SK-N-SH (cell line): ENCODE measurements at regions not wholly inside any gene's neighbourhood (a gene's known extent, or its start where the extent isn't known, plus 50 kb on each side); places are given as distances from the start of the nearest gene placed in this dataset.

Source experiments
- CTCF ChIA-PET: fragments of 300-600, 350-600 bp; formaldehyde crosslinking; extraction: SDS; loops from one replicate; lab custom pipeline; 2021; lab: Yijun Ruan, JAX
- POLR2A ChIA-PET: fragments of 350-600 bp; sonication (Branson Sonifier 250); formaldehyde crosslinking; extraction: SDS; loops from one replicate; lab custom pipeline; 2020; ENCODE audit warnings: antibody characterized with exemption, inconsistent platforms; lab: Yijun Ruan, JAX
- DNase-seq: peaks from one replicate; pipeline ENCODE4 v3.0.0; 2012
- H2AFZ ChIP-seq: fragments of 200-600 bp; sonication (generic); 2 replicates; pipeline ENCODE4 v1.8.1; 2016; ENCODE audit warnings: antibody characterized with exemption, mild to moderate bottlenecking, low read depth
- H3F3A ChIP-seq: fragments of 200-600 bp; sonication (generic); replicated peaks from 2 replicates; pipeline ENCODE3; 2016; ENCODE audit warnings: antibody characterized with exemption, mild to moderate bottlenecking; ENCODE audit not compliant: insufficient read depth
- H3K27ac ChIP-seq, 2 experiments: fragments of 200-500 bp in 1 of 2; fragments of 200-600 bp in 1 of 2; sonication (Bioruptor generic) in 1 of 2; sonication (generic), shearing (Covaris generic) in 1 of 2; 2 replicates each; pipeline versions ENCODE4 v1.5.1 to v1.6.1; 2014 to 2016; ENCODE audit warnings: low read depth in 2 of 2, inconsistent platforms in 1 of 2, low read length in 1 of 2, mild to moderate bottlenecking in 1 of 2, mixed read lengths in 1 of 2
- H3K27me3 ChIP-seq: fragments of 200-600 bp; sonication (generic), shearing (Covaris generic); 2 replicates; pipeline ENCODE4 v1.6.1; 2016; ENCODE audit warnings: mixed run types; ENCODE audit not compliant: insufficient read depth
- H3K36me3 ChIP-seq, 2 experiments: fragments of 200-500 bp in 1 of 2; fragments of 200-600 bp in 1 of 2; sonication (Bioruptor generic) in 1 of 2; sonication (generic) in 1 of 2; replicated peaks in 1 of 2; 2 replicates each; pipeline versions ENCODE3 to v1.5.1; 2014 to 2016; ENCODE audit warnings: low read length in 1 of 2, mild to moderate bottlenecking in 1 of 2; ENCODE audit not compliant: insufficient read depth in 2 of 2, control insufficient read depth in 1 of 2
- H3K4me1 ChIP-seq, 2 experiments: fragments of 200-500 bp in 1 of 2; fragments of 200-600 bp in 1 of 2; sonication (Bioruptor generic) in 1 of 2; sonication (generic), shearing (Covaris generic) in 1 of 2; 2 replicates each; pipeline versions ENCODE4 v1.5.1 to v1.6.1; 2014 to 2016; ENCODE audit warnings: low read depth in 1 of 2, low read length in 1 of 2, mixed run types in 1 of 2; ENCODE audit not compliant: insufficient read depth in 2 of 2, control insufficient read depth in 1 of 2
- H3K4me2 ChIP-seq: fragments of 200-600 bp; sonication (generic), shearing (Covaris generic); 2 replicates; pipeline ENCODE4 v1.6.1; 2017; ENCODE audit warnings: mixed run types
- H3K4me3 ChIP-seq, 2 experiments: fragments of 200-500 bp in 1 of 2; fragments of 200-600 bp in 1 of 2; sonication (Bioruptor generic) in 1 of 2; sonication (generic), shearing (Covaris generic) in 1 of 2; 2 replicates each; pipeline versions ENCODE4 v1.5.1 to v1.8.1; 2014 to 2016; ENCODE audit warnings: low read depth in 2 of 2, inconsistent platforms in 1 of 2, low read length in 1 of 2, mild to moderate bottlenecking in 1 of 2, mixed read lengths in 1 of 2, moderate library complexity in 1 of 2
- H3K79me2 ChIP-seq: fragments of 200-600 bp; sonication (generic); 2 replicates; pipeline ENCODE4 v1.8.1; 2017; ENCODE audit warnings: mild to moderate bottlenecking; ENCODE audit not compliant: insufficient read depth
- H3K9ac ChIP-seq: fragments of 200-600 bp; sonication (generic); 2 replicates; pipeline ENCODE4 v1.6.1; 2017; ENCODE audit warnings: mixed run types
- H3K9me2 ChIP-seq: fragments of 200-600 bp; sonication (generic); 2 replicates; pipeline ENCODE4 v1.6.1; 2017; ENCODE audit warnings: mixed run types
- H3K9me3 ChIP-seq: fragments of 200-600 bp; sonication (generic); 2 replicates; pipeline ENCODE4 v1.6.1; 2017; ENCODE audit warnings: mixed run types, mild to moderate bottlenecking, moderate library complexity
- H4K20me1 ChIP-seq: fragments of 200-600 bp; sonication (generic); 2 replicates; pipeline ENCODE4 v1.6.1; 2017; ENCODE audit warnings: mild to moderate bottlenecking, mixed run types; ENCODE audit not compliant: insufficient read depth
- EP300 ChIP-seq, 2 experiments: IDR thresholded peaks; 2 replicates each; pipeline versions ENCODE4 v1.4.0 to v1.6.1; 2012; ENCODE audit warnings: borderline replicate concordance in 1 of 2, low read depth in 1 of 2, low read length in 1 of 2
- FOSL2 ChIP-seq: IDR thresholded peaks from 2 replicates; pipeline ENCODE4 v1.4.0; 2012; ENCODE audit warnings: low read depth, mild to moderate bottlenecking, moderate library complexity, borderline replicate concordance
- GABPA ChIP-seq: IDR thresholded peaks from 2 replicates; pipeline ENCODE4 v1.4.0; 2012; ENCODE audit warnings: low read depth, mild to moderate bottlenecking
- MEF2A ChIP-seq: IDR thresholded peaks from 2 replicates; pipeline ENCODE4 v1.4.0; 2012; ENCODE audit warnings: low read depth, borderline replicate concordance
- MXI1 ChIP-seq: IDR thresholded peaks from 2 replicates; pipeline ENCODE4 v1.6.1; 2012; ENCODE audit warnings: mild to moderate bottlenecking, low read depth, low read length, improper control_type of control experiment
- RFX5 ChIP-seq: IDR thresholded peaks from 2 replicates; pipeline ENCODE4 v1.6.1; 2012; ENCODE audit warnings: mild to moderate bottlenecking, improper control_type of control experiment, low read length
- RXRA ChIP-seq: IDR thresholded peaks from 2 replicates; pipeline ENCODE4 v1.4.0; 2012; ENCODE audit warnings: low read depth, mild to moderate bottlenecking, borderline replicate concordance
- SIN3A ChIP-seq: IDR thresholded peaks from 2 replicates; pipeline ENCODE4 v1.6.1; 2012; ENCODE audit warnings: low read depth, mild to moderate bottlenecking, low read length, moderate library complexity, borderline replicate concordance
- SMC3 ChIP-seq: IDR thresholded peaks from 2 replicates; pipeline ENCODE4 v1.6.1; 2012; ENCODE audit warnings: low read depth, low read length, improper control_type of control experiment
- TAF1 ChIP-seq: IDR thresholded peaks from 2 replicates; pipeline ENCODE4 v1.6.1; 2012; ENCODE audit warnings: low read depth, mild to moderate bottlenecking, low read length, moderate library complexity, borderline replicate concordance
- WGBS: methylation state at CpG from one replicate; pipeline ENCODE4 v1.1.6; 2017; ENCODE audit warnings: low lambda C conversion rate; 5-methylcytosine and 5-hydroxymethylcytosine counted together
- TF ChIP-seq, protein P1 (sequence below): IDR thresholded peaks from 2 replicates; pipeline ENCODE4; 2012
- TF ChIP-seq, protein P2 (sequence below): fragments of 150-350 bp; IDR thresholded peaks from 2 replicates; pipeline ENCODE4 v1.6.1; 2017; ENCODE audit warnings: antibody characterized with exemption, low read length, low read depth, borderline replicate concordance
- TF ChIP-seq, protein P3 (sequence below): IDR thresholded peaks from 2 replicates; pipeline ENCODE4 v1.4.0; 2012; ENCODE audit warnings: low read depth
- TF ChIP-seq, protein P4 (sequence below): IDR thresholded peaks from 2 replicates; pipeline ENCODE4 v1.6.1; 2012; ENCODE audit warnings: mild to moderate bottlenecking, low read depth, low read length, moderate library complexity
- TF ChIP-seq, protein P5 (sequence below): IDR thresholded peaks from 2 replicates; pipeline ENCODE4 v1.4.0; 2012; ENCODE audit warnings: low read depth, borderline replicate concordance
- TF ChIP-seq, protein P6 (sequence below): IDR thresholded peaks from 2 replicates; pipeline ENCODE4 v1.4.0; 2012; ENCODE audit warnings: low read depth, borderline replicate concordance

DNA sequence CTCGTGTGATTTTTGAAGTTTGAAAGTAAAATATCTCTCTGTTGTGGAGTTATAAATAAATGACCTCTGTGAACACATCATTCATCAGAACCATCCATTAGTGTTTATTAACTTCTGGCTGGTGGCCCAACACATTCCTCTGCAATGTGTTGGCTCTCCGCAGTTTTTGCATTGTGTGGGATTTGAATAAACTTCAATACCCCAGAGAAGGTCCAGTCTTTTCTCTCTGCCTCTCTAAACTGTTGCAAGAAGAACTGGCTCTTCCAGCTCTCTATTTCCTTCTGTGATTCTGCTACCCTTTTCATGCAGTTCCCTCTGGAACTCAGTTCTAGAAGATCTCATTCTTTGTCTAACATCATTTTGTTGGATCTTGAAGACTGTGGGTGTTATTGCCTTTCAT is 125.0 kb upstream of the ARHGAP42 start (continued):
- TF ChIP-seq, protein P1, sequence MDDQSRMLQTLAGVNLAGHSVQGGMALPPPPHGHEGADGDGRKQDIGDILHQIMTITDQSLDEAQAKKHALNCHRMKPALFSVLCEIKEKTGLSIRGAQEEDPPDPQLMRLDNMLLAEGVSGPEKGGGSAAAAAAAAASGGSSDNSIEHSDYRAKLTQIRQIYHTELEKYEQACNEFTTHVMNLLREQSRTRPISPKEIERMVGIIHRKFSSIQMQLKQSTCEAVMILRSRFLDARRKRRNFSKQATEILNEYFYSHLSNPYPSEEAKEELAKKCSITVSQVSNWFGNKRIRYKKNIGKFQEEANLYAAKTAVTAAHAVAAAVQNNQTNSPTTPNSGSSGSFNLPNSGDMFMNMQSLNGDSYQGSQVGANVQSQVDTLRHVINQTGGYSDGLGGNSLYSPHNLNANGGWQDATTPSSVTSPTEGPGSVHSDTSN: peak; percentile 62
- TF ChIP-seq SMC3 (no peak), RXRA (no peak), MEF2A (no peak), MXI1 (no peak)
- TF ChIP-seq, protein P2, sequence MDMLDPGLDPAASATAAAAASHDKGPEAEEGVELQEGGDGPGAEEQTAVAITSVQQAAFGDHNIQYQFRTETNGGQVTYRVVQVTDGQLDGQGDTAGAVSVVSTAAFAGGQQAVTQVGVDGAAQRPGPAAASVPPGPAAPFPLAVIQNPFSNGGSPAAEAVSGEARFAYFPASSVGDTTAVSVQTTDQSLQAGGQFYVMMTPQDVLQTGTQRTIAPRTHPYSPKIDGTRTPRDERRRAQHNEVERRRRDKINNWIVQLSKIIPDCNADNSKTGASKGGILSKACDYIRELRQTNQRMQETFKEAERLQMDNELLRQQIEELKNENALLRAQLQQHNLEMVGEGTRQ: no peak

DNA sequence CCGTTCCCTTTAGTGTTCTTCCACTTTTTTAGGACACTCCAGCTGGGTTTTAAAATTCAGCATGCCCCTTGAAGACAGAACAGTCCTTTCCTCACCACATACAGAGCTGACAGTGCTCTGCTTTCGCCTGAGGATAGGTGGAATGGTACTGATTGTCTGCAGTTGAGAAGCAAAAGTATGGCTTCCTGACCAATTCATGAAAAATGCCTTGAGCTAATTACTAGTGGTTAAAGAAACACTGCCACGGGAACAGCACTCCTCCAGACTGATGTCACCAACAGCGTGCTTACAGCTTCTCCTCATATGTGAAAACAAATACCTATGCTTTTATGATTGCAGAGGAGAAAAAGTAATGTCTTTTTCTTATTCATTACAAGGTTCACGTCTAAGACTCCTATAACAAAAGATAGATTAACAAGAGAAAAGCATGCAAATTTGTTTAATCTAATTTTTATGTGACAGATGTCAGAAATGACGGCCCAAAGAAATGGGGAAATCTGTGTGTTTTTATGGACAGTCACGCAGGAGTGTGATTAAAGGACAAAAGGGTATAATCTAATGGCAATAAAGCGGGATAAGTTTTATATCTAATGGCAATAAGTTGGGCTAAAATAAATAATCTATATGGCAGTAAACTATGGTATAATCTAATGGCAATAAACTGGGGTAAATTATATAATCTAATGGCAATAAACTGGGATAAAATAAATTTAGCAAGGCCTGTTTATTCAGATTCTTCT is 123.4 kb upstream of the ARHGAP42 start:
- Histone ChIP-seq H3K9me2 (no peaks in the 10 kb centered on the region), H3K4me1 (peaks cover 0 to 13% of the 10 kb centered on the region in 2 experiments; a peak in 2 of 4 replicates), H4K20me1 (no peaks in the 10 kb centered on the region), H3F3A (no peaks in the 10 kb centered on the region), H3K27me3 (peaks cover 3% of the 10 kb centered on the region; the same call in 1 of the 2 replicates), H3K4me3 (no peak overlapping the region), H3K36me3 (no peaks in the 10 kb centered on the region), H3K4me2 (no peak overlapping the region), H3K9me3 (no peaks in the 10 kb centered on the region), H3K27ac (no peak overlapping the region), H2AFZ (no peak overlapping the region), H3K9ac (no peak overlapping the region), H3K79me2 (no peaks in the 10 kb centered on the region)
- CTCF ChIA-PET: interaction anchor here (0.7 kb wide), 1 partner anchor 15 kb away, joined by 3 read pairs; no protein-coding TSS in a partner anchor
- POLR2A ChIA-PET: no interaction called here
- DNase-seq: no peak
- WGBS: 14% methylated on average over 8 of the region's 8 CpGs
- TF ChIP-seq, protein P3, sequence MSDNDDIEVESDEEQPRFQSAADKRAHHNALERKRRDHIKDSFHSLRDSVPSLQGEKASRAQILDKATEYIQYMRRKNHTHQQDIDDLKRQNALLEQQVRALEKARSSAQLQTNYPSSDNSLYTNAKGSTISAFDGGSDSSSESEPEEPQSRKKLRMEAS: no peak
- TF ChIP-seq SIN3A (no peak), MXI1 (no peak), RFX5 (no peak), SMC3 (no peak), FOSL2 (no peak), TAF1 (no peak), GABPA (no peak)

DNA sequence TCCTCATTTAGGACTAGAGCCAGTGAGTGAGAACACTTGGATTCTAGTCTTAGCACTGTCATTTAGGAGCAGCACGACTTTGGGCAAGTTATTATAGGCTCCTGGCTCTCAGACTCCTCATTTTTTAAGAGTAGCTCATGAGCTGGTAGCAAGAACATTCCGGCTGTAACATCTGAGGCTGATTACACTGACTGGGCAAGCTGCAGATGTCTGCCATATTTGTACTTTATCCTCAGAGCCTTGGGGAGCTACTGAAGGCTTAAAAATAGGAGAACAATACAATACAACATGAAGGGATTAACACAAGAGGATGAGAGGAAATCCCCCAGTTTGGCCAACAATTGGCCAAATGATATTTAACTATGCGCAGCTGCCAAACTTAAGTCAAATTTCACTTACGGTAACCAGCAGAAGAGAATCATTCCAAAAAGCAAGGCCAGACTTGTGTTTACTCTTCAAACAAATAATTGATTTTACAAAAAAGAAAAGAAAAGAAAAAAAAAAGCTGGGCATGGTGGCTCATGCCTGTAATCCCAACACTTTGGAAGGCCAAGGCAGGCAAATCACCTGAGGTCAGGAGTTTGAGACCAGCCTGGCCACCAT is 113.1 kb upstream of the ARHGAP42 start:
- no peaks in the 10 kb centered on the region for H3K36me3 ChIP-seq
- 34% methylated on average over 4 of the region's 4 CpGs for WGBS
- DNase-seq: no peak
- no peaks in the 10 kb centered on the region for H4K20me1 ChIP-seq
- no peak overlapping the region for H3K4me3 ChIP-seq
- no peaks in the 10 kb centered on the region for H3K4me1 ChIP-seq
- H3K9me3 ChIP-seq: no peaks in the 10 kb centered on the region
- H3K4me2 ChIP-seq: no peak overlapping the region
- no peaks in the 10 kb centered on the region for H3F3A ChIP-seq
- ChIA-PET POLR2A (no interaction called here), CTCF (no interaction called here)
- no peak overlapping the region for H2AFZ ChIP-seq
- H3K27ac ChIP-seq: no peak overlapping the region
- H3K79me2 ChIP-seq: no peaks in the 10 kb centered on the region
- H3K27me3 ChIP-seq: peaks cover 12% of the 10 kb centered on the region; the same call in 1 of the 2 replicates
- H3K9me2 ChIP-seq: no peaks in the 10 kb centered on the region
- no peak overlapping the region for H3K9ac ChIP-seq
- TF ChIP-seq, protein P4, sequence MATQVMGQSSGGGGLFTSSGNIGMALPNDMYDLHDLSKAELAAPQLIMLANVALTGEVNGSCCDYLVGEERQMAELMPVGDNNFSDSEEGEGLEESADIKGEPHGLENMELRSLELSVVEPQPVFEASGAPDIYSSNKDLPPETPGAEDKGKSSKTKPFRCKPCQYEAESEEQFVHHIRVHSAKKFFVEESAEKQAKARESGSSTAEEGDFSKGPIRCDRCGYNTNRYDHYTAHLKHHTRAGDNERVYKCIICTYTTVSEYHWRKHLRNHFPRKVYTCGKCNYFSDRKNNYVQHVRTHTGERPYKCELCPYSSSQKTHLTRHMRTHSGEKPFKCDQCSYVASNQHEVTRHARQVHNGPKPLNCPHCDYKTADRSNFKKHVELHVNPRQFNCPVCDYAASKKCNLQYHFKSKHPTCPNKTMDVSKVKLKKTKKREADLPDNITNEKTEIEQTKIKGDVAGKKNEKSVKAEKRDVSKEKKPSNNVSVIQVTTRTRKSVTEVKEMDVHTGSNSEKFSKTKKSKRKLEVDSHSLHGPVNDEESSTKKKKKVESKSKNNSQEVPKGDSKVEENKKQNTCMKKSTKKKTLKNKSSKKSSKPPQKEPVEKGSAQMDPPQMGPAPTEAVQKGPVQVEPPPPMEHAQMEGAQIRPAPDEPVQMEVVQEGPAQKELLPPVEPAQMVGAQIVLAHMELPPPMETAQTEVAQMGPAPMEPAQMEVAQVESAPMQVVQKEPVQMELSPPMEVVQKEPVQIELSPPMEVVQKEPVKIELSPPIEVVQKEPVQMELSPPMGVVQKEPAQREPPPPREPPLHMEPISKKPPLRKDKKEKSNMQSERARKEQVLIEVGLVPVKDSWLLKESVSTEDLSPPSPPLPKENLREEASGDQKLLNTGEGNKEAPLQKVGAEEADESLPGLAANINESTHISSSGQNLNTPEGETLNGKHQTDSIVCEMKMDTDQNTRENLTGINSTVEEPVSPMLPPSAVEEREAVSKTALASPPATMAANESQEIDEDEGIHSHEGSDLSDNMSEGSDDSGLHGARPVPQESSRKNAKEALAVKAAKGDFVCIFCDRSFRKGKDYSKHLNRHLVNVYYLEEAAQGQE: no peak
- TF ChIP-seq, protein P5, sequence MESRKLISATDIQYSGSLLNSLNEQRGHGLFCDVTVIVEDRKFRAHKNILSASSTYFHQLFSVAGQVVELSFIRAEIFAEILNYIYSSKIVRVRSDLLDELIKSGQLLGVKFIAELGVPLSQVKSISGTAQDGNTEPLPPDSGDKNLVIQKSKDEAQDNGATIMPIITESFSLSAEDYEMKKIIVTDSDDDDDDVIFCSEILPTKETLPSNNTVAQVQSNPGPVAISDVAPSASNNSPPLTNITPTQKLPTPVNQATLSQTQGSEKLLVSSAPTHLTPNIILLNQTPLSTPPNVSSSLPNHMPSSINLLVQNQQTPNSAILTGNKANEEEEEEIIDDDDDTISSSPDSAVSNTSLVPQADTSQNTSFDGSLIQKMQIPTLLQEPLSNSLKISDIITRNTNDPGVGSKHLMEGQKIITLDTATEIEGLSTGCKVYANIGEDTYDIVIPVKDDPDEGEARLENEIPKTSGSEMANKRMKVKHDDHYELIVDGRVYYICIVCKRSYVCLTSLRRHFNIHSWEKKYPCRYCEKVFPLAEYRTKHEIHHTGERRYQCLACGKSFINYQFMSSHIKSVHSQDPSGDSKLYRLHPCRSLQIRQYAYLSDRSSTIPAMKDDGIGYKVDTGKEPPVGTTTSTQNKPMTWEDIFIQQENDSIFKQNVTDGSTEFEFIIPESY: no peak
- TF ChIP-seq, protein P6, sequence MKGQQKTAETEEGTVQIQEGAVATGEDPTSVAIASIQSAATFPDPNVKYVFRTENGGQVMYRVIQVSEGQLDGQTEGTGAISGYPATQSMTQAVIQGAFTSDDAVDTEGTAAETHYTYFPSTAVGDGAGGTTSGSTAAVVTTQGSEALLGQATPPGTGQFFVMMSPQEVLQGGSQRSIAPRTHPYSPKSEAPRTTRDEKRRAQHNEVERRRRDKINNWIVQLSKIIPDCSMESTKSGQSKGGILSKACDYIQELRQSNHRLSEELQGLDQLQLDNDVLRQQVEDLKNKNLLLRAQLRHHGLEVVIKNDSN: no peak
- no peak for TF ChIP-seq EP300 (IDR thresholded peaks at IDR 0.05; ENCODE audit: borderline replicate concordance in 1 of 2, low read depth in 1 of 2, low read length in 1 of 2)
